ENCODE measurements at regions not wholly inside any gene's neighbourhood (a gene's known extent, or its start where the extent isn't known, plus 50 kb on each side); places are given as distances from the start of the nearest gene placed in this dataset.

DNA sequence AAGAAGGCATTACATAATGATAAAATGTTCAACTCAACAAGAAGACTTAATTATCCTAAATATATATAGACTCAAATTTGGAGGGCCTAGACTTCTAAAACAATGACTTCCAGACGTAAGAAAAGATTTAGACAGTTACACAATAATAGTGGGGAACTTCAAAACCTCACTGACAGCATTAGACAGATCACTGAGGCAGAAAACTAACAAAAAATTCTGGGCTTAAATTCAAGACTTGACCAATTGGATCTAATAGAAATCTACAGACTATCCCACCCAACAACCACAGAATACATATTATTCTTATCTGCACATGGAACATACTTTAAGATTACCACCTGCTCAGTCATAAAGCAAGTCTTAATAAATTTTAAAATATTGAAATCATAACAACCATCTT is 93.3 kb upstream of the ARSJ start:
- Mint-ChIP-seq H3K9me3 (no peaks in the 10 kb centered on the region), H3K36me3 (no peaks in the 10 kb centered on the region), H3K27me3 (no peaks in the 10 kb centered on the region), H3K27ac (no peak overlapping the region), H3K4me3 (no peak overlapping the region), H3K4me1 (no peaks in the 10 kb centered on the region)
- CTCF ChIA-PET, result interaction anchor here (1.6 to 1.8 kb wide), 2 partner anchors 9 to 120 kb away, joined by 3 to 4 read pairs; no protein-coding TSS in a partner anchor
- no peak for DNase-seq

DNA sequence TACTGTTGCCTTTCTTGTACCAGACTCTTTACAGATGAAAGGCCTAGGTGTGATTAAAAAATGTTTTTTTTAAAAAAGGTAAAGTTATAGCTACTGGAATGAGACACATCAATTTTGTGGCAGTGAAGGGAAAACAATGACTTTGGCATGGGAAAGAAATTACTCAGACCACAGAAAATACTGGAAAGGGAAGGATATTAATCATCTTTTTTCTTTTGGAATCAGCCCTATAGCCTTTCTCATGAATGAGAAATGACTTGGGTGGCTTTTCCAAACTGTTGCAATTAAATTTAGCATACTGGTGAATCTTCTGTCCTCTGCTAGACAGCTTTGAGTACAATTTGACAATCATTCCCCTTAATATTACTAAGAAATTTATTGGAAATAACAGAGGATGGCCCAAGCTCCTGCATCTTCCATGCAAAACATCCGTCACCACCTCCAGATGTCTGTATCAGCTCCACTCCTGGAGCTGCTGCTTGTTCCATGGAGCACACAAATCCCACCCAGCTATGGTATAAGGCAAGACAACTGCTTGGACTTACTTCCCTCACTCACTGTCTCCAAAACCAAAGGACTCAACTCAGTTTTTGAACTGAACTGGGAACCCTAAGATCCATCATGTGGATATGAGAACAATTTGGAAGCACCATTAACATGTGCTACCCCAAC is 97.6 kb upstream of the ARSJ start:
- Mint-ChIP-seq H3K4me1 (no peaks in the 10 kb centered on the region), H3K9me3 (no peaks in the 10 kb centered on the region), H3K36me3 (no peaks in the 10 kb centered on the region), H3K27me3 (no peaks in the 10 kb centered on the region), H3K4me3 (no peak overlapping the region), H3K27ac (no peak overlapping the region)
- DNase-seq, result no peak
- CTCF ChIA-PET, result interaction anchor here (0.6 to 0.7 kb wide), 2 partner anchors 308 to 689 kb away, joined by 3 read pairs; no protein-coding TSS in a partner anchor

GRCh38 chr4:114077610-114078009 is 98.2 kb upstream of the ARSJ start:
- peaks cover 3% of the 10 kb centered on the region for H3K27me3 Mint-ChIP-seq
- H3K4me1 Mint-ChIP-seq, result no peaks in the 10 kb centered on the region
- H3K9me3 Mint-ChIP-seq, result no peaks in the 10 kb centered on the region
- CTCF ChIA-PET, result interaction anchor here (0.6 to 0.7 kb wide), 2 partner anchors 307 to 688 kb away, joined by 3 read pairs; no protein-coding TSS in a partner anchor
- H3K4me3 Mint-ChIP-seq, result no peak overlapping the region
- no peak overlapping the region for H3K27ac Mint-ChIP-seq
- H3K36me3 Mint-ChIP-seq, result no peaks in the 10 kb centered on the region
- no peak for DNase-seq

GRCh38 chr4:114078636-114079035 is 99.2 kb upstream of the ARSJ start:
- H3K27me3 Mint-ChIP-seq, result peaks cover 4% of the 10 kb centered on the region
- CTCF ChIA-PET, result no interaction called here
- no peaks in the 10 kb centered on the region for H3K9me3 Mint-ChIP-seq
- DNase-seq, result no peak
- no peak overlapping the region for H3K27ac Mint-ChIP-seq
- no peak overlapping the region for H3K4me3 Mint-ChIP-seq
- no peaks in the 10 kb centered on the region for H3K4me1 Mint-ChIP-seq
- H3K36me3 Mint-ChIP-seq, result no peaks in the 10 kb centered on the region

DNA sequence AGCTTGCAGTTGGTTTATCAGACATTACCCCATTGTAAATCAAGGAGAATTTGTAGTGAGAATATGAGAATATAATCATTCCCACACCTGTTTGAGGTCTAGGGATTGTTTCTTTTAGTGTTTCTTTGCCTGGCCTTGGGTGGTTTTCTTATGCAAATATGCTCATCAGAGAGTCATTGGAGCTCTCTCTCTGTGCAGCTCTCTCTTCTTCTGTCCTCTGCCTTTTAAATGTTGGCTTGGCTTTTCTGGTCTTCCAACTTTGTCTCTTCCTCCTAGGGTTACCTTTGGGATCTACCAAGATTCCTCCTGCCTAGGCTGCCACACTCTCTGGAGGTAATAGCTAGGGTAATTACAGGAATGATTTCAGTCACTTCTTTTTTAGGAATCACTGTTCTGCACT is 102.3 kb upstream of the ARSJ start:
- no peaks in the 10 kb centered on the region for H3K36me3 Mint-ChIP-seq
- H3K4me1 Mint-ChIP-seq, result no peaks in the 10 kb centered on the region
- H3K27ac Mint-ChIP-seq, result no peak overlapping the region
- no peak for DNase-seq
- no peaks in the 10 kb centered on the region for H3K9me3 Mint-ChIP-seq
- CTCF ChIA-PET, result interaction anchor here (1.3 kb wide), 1 partner anchor 10 kb away, joined by 3 read pairs; no protein-coding TSS in a partner anchor
- H3K27me3 Mint-ChIP-seq, result peaks cover 4% of the 10 kb centered on the region
- no peak overlapping the region for H3K4me3 Mint-ChIP-seq

GRCh38 chr4:114082348-114082747 is 102.9 kb upstream of the ARSJ start:
- no peaks in the 10 kb centered on the region for H3K9me3 Mint-ChIP-seq
- no peak for DNase-seq
- H3K27ac Mint-ChIP-seq, result no peak overlapping the region
- CTCF ChIA-PET, result no interaction called here
- no peaks in the 10 kb centered on the region for H3K36me3 Mint-ChIP-seq
- peaks cover 4% of the 10 kb centered on the region for H3K27me3 Mint-ChIP-seq
- H3K4me1 Mint-ChIP-seq, result no peaks in the 10 kb centered on the region
- no peak overlapping the region for H3K4me3 Mint-ChIP-seq

DNA sequence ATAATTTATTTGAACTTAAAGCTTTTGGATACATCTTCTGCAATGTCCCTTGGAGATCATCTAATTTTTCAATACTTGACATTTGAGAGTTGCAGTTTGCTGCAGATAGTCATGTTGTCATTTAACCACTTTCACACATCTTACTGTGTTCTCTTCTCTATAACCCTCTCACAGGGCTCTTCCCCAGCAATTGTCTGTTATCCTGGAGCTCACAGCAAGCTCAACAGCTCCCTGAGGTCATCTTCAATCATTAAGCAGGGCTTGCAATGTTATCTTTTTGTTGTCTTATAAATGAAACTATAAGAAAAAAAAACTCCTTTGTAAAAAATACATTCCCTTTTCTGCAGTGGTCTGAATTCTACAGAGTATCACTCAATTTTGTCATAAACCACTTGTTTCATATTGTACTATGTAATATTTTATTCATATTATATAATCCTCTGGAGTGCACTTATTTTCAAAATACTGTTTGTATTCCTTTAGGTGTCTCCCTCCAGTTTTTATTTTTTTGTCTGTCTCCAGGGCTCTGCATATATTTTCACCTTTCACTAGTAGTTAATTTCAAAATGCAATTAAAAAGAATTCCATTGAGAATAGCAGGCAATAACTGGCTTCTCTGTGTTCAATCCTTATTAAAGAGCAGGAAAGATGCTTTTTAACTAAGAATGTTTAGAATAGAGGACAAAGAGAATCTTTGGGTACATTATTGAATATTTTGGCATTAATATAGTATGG is 106.3 kb upstream of the ARSJ start:
- no peaks in the 10 kb centered on the region for H3K36me3 Mint-ChIP-seq
- no peak for DNase-seq

DNA sequence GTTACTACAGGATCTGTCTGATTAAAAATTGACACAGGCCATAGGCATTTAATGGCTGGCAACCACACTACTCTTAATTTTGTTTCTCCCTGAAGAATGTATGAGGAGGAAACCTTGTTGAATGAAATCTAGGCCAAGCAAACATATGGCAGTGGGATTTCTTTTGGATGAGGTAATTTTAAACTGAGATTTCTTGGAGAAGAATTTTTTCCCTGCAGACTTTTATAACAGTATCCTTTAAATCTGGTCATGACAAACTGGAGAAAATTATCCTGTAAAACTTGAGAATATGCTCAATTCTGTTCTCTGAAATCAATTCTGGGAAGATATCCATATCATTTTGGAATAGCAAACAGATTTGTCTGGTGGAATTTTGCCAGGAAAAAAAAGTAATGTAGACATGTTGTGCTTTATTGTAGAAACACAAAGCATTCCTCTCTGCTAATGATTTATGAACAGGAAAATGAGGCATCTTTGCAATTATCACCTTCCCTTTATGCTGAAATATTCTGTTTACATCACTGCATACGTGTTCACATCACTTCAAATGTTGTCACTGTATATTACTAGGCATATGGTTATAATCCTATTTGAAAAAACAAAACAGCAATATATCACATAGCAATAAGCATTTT is 108.3 kb upstream of the ARSJ start:
- Mint-ChIP-seq H3K27ac (no peak overlapping the region), H3K27me3 (peaks cover 4% of the 10 kb centered on the region), H3K4me1 (no peaks in the 10 kb centered on the region), H3K36me3 (no peaks in the 10 kb centered on the region), H3K4me3 (no peak overlapping the region), H3K9me3 (no peaks in the 10 kb centered on the region)
- no peak for DNase-seq
- CTCF ChIA-PET, result no interaction called here

More for the DNA sequence above, 106.3 kb upstream of the ARSJ start:
- no peak overlapping the region for H3K27ac Mint-ChIP-seq
- no peaks in the 10 kb centered on the region for H3K9me3 Mint-ChIP-seq
- no peaks in the 10 kb centered on the region for H3K4me1 Mint-ChIP-seq
- CTCF ChIA-PET, result no interaction called here
- peaks cover 4% of the 10 kb centered on the region for H3K27me3 Mint-ChIP-seq
- no peak overlapping the region for H3K4me3 Mint-ChIP-seq

DNA sequence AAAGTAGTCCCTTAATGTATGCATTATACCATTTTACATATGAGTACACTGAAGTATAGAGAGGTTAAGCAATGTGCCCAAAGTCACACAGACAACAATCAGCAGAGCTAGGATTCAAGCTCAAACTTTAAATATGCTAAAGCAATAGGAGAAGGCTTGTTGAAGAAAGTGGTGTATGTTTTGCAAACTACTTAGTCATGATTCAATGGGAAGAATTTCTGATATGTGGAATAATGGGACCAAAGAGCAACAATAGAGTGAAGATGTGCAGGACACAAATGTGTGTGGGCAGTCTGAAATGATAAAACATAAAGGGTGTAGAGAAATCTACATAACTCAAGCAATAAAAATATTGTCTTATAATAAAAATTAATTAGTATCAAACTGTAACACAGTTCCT is 109.0 kb upstream of the ARSJ start:
- no peaks in the 10 kb centered on the region for H3K4me1 Mint-ChIP-seq
- DNase-seq, result no peak
- peaks cover 4% of the 10 kb centered on the region for H3K27me3 Mint-ChIP-seq
- CTCF ChIA-PET, result no interaction called here
- H3K4me3 Mint-ChIP-seq, result no peak overlapping the region
- H3K36me3 Mint-ChIP-seq, result no peaks in the 10 kb centered on the region
- H3K27ac Mint-ChIP-seq, result no peak overlapping the region
- H3K9me3 Mint-ChIP-seq, result no peaks in the 10 kb centered on the region

- Mint-ChIP-seq H3K27me3 (peaks cover 4% of the 10 kb centered on the region), H3K4me1 (no peaks in the 10 kb centered on the region), H3K36me3 (no peaks in the 10 kb centered on the region), H3K4me3 (no peak overlapping the region), H3K27ac (no peak overlapping the region), H3K9me3 (no peaks in the 10 kb centered on the region)
- no peak for DNase-seq
- CTCF ChIA-PET, result no interaction called here
These were observed 112.1 kb upstream of the ARSJ start for GRCh38 chr4:114091546-114091945.

DNA sequence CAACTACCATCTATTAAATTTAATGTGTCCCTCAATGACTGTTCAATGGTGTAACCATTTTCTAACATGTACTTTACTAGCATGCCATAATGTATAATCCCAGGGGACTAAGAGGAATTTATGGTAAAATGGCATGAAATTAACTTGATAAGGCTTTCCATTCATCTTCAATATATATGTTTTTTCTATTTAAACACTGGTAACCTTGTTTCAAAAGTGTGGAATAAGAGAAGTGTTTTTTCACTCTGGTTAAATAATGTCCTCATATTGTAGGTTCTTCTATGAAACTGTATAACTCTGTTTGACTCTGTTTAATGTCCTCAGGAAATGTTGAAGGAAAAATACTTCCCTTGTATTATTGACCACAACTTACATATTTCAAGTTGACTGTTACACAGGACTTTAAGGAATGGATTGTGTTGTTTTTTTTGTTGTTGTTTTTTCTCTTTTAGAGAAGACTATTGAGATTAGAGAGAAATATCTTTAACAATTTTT is 113.8 kb upstream of the ARSJ start:
- H3K9me3 Mint-ChIP-seq, result no peaks in the 10 kb centered on the region
- no peaks in the 10 kb centered on the region for H3K4me1 Mint-ChIP-seq
- no peaks in the 10 kb centered on the region for H3K36me3 Mint-ChIP-seq
- peaks cover 4% of the 10 kb centered on the region for H3K27me3 Mint-ChIP-seq
- CTCF ChIA-PET, result no interaction called here
- no peak overlapping the region for H3K4me3 Mint-ChIP-seq
- H3K27ac Mint-ChIP-seq, result no peak overlapping the region
- no peak for DNase-seq

GRCh38 chr4:114100288-114101031 is 121.0 kb upstream of the ARSJ start:
- H3K9me3 Mint-ChIP-seq, result no peaks in the 10 kb centered on the region
- no peaks in the 10 kb centered on the region for H3K4me1 Mint-ChIP-seq
- no peak overlapping the region for H3K4me3 Mint-ChIP-seq
- H3K27ac Mint-ChIP-seq, result no peak overlapping the region
- CTCF ChIA-PET, result no interaction called here
- H3K36me3 Mint-ChIP-seq, result no peaks in the 10 kb centered on the region
- no peak for DNase-seq
- H3K27me3 Mint-ChIP-seq, result peaks cover 7% of the 10 kb centered on the region

DNA sequence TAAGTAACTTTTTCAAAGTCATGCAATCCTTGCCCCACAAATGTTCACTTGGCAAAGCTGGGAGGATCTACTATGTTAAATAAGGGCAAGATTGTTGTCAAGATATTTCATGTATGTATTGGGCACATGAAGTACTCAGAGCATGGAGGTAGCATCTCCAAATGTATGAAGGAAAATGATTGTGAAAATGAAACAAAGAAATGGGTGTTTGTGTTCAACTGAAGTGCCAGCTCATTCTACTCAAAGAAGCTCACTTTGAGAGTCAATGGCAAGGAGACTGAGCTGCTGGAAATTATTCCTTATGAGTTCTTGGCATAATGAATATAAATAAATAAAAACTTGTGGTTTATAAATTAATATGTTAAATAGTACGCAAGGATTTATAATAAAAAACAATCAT is 124.5 kb upstream of the ARSJ start:
- Mint-ChIP-seq H3K27me3 (peaks cover 7% of the 10 kb centered on the region), H3K9me3 (no peaks in the 10 kb centered on the region), H3K27ac (no peak overlapping the region), H3K4me1 (no peaks in the 10 kb centered on the region), H3K4me3 (no peak overlapping the region), H3K36me3 (no peaks in the 10 kb centered on the region)
- CTCF ChIA-PET, result no interaction called here
- no peak for DNase-seq

DNA sequence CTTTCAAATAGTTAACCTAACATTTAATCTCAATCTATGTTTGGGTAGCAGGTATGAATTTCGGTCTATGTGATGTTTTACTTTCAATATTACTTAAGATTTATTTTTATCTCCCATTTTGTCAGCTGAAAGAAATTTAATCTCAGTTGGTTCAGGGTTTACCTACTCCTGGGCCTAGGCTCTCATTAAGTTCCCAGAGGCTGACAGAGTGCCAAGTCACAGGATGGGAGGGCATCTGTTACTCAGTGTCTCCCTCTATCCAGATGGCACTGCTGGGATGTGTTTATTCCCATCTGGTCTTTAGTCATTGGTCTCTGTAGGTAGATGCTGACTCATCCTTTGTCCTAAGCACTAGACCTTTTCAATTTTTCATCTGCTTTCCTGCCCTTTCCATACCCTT is 129.4 kb upstream of the ARSJ start:
- no peaks in the 10 kb centered on the region for H3K9me3 Mint-ChIP-seq
- no peak overlapping the region for H3K27ac Mint-ChIP-seq
- peaks cover 4% of the 10 kb centered on the region for H3K27me3 Mint-ChIP-seq
- CTCF ChIA-PET, result no interaction called here
- DNase-seq, result no peak
- H3K4me3 Mint-ChIP-seq, result no peak overlapping the region
- no peaks in the 10 kb centered on the region for H3K36me3 Mint-ChIP-seq
- no peaks in the 10 kb centered on the region for H3K4me1 Mint-ChIP-seq
